ENCODE measurements at regions not wholly inside any gene's neighbourhood (a gene's known extent, or its start where the extent isn't known, plus 50 kb on each side); places are given as distances from the start of the nearest gene placed in this dataset.
"Not testable (repeated sequence)": the region's sequence is repeated elsewhere in the genome, so short reads cannot be mapped to it uniquely, and the experiment has no call there.

- not testable (repeated sequence) for DNase-seq
Measured at GRCh38 chr19:28611227-28611914, 601.6 kb downstream of the UQCRFS1 start.

- no peak for DNase-seq
Measured at GRCh38 chr19:28610731-28611130, 602.2 kb downstream of the UQCRFS1 start.

GRCh38 chr19:28609944-28610343 is 603.0 kb downstream of the UQCRFS1 start:
- DNase-seq = no peak

GRCh38 chr19:28609091-28609755 is 603.7 kb downstream of the UQCRFS1 start:
- DNase-seq = no peak

- no peak for DNase-seq
Measured at GRCh38 chr19:28608292-28608691, 604.7 kb downstream of the UQCRFS1 start.

- DNase-seq = no peak
Measured at GRCh38 chr19:28607066-28607583, 605.8 kb downstream of the UQCRFS1 start.

GRCh38 chr19:28606269-28607032 is 606.5 kb downstream of the UQCRFS1 start:
- DNase-seq = no peak

GRCh38 chr19:28605501-28606268 is 607.3 kb downstream of the UQCRFS1 start:
- no peak for DNase-seq

- no peak for DNase-seq
Measured at GRCh38 chr19:28603453-28603852, 609.5 kb downstream of the UQCRFS1 start.

GRCh38 chr19:28602675-28603298 is 610.2 kb downstream of the UQCRFS1 start:
- DNase-seq = no peak

- DNase-seq = peak; percentile 1
Measured at GRCh38 chr19:28601723-28602440, 611.1 kb downstream of the UQCRFS1 start.

GRCh38 chr19:28598861-28599260 is 614.1 kb downstream of the UQCRFS1 start:
- no peak for DNase-seq

- DNase-seq = no peak
Measured at GRCh38 chr19:28596561-28597071, 616.3 kb downstream of the UQCRFS1 start.

- no peak for DNase-seq
Measured at GRCh38 chr19:28595722-28596480, 617.0 kb downstream of the UQCRFS1 start.

- no peak for DNase-seq
Measured at GRCh38 chr19:28594737-28595136, 618.2 kb downstream of the UQCRFS1 start.

GRCh38 chr19:28589991-28590411 is 623.0 kb downstream of the UQCRFS1 start:
- DNase-seq = not testable (repeated sequence)

- DNase-seq = no peak
Measured at GRCh38 chr19:28586474-28586873, 626.5 kb downstream of the UQCRFS1 start.

- DNase-seq = no peak
Measured at GRCh38 chr19:28585796-28586195, 627.2 kb downstream of the UQCRFS1 start.

- DNase-seq = no peak
Measured at GRCh38 chr19:28583713-28584112, 629.2 kb downstream of the UQCRFS1 start.

- no peak for DNase-seq
Measured at GRCh38 chr19:28583242-28583641, 629.7 kb downstream of the UQCRFS1 start.

- no peak for DNase-seq
Measured at GRCh38 chr19:28582796-28583195, 630.2 kb downstream of the UQCRFS1 start.
